Erythroblast (primary cell): ENCODE measurements at regions not wholly inside any gene's neighbourhood (a gene's known extent, or its start where the extent isn't known, plus 50 kb on each side); places are given as distances from the start of the nearest gene placed in this dataset.

Experiments used
- DNase-seq, 2 experiments: peaks; one replicate each; lab custom pipeline; 2025; lab: John Stamatoyannopoulos, UW
- GATA1 ChIP-seq: IDR thresholded peaks from 2 replicates; pipeline ENCODE4 v1.6.1; 2011; ENCODE audit warnings: low read depth, mild to moderate bottlenecking, control low read depth, low read length, moderate library complexity
- POLR2A ChIP-seq: IDR thresholded peaks from 2 replicates; pipeline ENCODE4 v1.6.1; 2011; ENCODE audit warnings: mild to moderate bottlenecking, low read length

DNA sequence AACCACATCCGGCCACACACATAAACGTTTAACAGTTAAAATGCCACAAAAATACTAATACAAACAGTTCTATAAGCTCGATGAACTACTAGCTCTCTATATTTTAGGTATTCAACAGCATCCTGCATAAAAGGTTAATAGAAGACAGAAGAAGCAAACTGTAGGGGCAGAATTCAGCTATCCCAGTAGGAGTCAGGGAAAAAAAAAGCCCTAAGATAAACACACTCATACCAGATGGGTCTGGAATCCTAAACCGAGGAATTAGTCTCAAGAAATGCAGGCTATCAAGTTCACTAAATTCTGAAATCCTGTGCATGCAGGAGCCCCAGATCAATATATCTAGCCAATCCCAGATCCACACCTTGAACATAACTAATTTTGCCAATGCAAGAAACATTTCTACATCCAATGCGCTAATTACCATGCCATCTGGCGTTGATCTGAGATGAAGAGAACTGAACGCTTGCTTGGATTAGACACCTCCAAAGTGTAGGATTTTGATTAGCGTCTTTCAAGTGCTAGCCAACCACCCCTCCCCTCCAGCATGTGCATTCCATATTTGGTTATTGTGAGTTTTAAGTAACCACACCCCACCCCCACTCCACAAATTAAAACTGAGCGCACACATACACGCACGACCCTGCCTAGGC lies 512.2 kb upstream of the INTU start:
- TF ChIP-seq POLR2A (no peak), GATA1 (no peak)
- no peak for DNase-seq

DNA sequence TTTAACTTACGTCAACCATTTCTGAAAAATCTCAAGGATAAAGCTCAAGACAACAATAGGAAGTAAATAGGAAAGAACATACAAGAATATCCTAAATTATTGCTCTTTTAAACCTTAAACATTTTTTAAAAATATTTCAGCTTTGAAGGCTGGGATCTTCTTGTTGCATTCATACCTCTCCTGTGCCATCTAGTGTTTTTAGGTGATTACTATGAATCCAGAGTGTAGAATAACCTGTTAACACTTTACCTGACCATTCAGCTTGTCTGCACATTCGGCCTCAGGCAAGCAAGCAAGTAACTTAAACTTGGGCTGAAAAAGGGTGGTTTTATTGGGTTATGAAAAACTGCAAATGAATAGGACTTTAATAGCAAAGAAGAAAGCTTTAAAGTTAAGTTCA lies 507.8 kb upstream of the INTU start:
- no peak for DNase-seq
- TF ChIP-seq POLR2A (no peak), GATA1 (no peak)

DNA sequence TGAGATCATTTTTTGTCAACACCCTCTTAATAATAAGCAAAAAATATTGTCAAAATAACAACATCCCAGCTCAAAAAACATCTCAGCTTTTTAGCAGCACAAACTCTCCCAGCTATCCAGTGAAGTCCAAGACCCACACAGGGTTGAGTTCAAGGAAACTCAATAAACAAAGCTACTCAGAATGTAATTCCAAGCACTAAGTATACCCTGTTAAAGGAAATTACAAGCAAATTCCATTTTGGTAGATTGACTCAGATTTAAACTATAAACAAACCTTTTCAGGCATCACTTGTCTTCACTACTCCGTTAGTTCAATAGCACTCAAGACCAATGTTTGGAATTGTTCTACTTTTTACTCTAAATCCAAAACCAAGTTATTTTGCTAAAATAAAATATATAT lies 506.0 kb upstream of the INTU start:
- TF ChIP-seq GATA1: no peak
- no peak for TF ChIP-seq POLR2A
- DNase-seq: no peak

DNA sequence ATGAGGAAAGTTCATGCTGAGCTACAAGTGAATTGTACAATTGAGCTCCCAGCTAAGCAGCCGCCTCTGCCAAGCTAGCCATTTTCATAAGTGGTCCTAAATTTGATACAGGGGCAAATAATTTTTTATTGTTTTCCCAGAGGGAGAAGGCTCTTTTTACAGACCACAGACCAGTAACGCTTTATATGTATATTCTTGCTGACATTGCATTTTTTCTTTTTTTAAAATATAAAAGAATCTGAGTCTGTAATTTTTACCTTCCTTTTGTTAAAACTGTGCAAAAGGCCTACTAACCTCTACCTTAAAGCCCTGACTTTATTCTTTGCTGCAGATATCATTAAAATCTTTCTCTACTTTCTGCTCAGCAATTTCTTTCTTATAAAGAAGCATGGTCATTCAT lies 501.2 kb upstream of the INTU start:
- DNase-seq: no peak
- TF ChIP-seq GATA1: no peak
- TF ChIP-seq POLR2A: no peak

DNA sequence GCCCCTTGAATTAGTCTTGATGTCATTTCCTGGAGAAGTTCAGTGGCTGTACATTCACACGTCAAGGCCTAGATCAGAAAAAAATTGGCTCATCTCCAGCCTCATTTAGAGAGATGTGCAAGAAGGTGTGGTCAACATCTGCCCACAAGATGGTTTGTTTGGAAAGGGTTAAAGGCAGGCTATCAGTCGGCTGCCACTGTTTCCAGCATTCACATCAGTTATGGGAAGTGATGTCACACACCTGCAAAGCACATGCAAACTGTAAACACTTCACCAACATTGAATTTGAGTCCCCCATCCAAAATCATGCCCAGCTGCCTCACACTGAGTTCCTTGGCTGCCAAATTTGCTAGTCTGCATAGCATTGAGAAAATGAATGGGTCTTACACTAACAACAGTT lies 498.3 kb upstream of the INTU start:
- TF ChIP-seq GATA1: no peak
- TF ChIP-seq POLR2A: no peak
- DNase-seq: no peak

DNA sequence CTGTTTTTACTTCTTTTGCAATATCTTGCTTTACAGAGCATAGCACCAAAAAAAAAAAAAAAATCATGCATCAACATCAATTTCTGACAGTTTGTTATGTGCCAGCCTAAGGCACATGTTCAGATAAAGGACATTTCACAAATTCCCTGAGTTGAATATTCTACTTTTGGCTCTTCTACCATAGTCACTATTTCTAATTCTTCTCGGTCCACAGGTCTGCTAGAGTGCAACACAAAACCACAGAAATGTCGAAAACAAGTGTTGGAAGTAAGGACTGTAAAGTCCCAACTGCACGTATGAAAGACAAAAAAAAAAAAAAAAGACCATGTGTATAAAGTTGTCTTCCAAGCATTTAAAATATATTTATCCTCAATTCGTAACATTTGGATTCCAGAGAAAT lies 494.2 kb upstream of the INTU start:
- no peak for DNase-seq
- TF ChIP-seq GATA1 (no peak), POLR2A (no peak)

DNA sequence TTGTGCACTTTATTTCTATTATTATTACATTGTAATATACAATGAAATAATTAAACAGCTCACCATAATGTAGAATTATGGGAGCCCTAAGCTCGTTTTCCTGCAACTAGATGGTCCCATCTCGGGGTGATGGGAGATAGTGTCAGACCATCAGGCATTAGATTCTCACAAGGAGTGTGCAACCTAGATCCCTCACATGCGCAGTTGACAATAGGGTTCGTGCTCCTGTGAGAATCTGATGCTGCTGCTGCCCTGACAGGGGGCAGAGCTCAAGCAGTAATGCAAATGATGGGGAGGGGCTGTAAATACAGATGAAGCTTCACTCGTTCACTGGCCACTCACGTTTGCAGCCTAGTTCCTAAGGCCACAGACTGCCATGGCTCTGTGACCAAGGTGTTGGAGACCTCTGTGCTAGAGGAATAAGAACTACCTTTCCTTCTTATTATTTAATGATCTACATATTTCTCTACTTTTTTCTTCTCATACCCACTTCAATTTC lies 492.9 kb upstream of the INTU start:
- DNase-seq: no peak
- TF ChIP-seq POLR2A: no peak
- TF ChIP-seq GATA1: no peak

DNA sequence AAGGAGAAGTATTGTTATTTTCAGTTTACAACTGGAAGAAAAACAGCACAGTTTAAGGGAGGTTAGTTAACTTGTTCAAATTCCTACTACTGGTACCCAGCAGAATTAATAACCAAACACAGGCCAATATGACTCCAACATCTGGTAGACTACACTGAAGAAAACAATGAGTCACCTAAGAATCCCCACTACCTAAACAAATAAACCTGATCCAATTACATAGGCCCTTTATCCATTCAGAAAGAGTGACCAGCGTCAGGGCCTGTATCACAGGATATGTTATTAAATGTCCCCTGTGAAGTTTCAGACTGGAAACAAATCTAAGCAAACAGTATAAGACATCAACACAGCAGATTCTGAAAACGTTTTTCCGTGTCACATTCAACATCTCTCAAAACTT lies 492.5 kb upstream of the INTU start:
- no peak for DNase-seq
- TF ChIP-seq GATA1: no peak
- TF ChIP-seq POLR2A: no peak

DNA sequence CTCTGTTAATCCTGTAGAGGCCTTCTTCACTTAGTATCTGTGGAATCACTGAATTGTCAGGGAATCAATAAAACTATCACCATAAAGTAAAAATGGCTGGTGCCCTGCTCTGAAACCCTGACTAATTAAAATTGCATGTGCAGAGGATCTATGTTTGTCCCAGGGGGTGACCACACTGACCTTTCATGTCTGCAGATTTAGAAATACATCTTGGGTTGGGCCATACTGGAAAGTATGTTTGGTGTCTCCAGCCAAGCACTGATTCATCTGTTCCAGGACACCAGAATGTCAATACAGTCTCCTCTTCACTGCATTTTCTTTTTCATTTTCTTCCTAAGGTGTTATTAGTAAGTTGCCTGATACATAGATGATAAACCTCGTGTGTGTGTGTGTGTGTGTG lies 490.9 kb upstream of the INTU start:
- no peak for DNase-seq
- TF ChIP-seq POLR2A: no peak

DNA sequence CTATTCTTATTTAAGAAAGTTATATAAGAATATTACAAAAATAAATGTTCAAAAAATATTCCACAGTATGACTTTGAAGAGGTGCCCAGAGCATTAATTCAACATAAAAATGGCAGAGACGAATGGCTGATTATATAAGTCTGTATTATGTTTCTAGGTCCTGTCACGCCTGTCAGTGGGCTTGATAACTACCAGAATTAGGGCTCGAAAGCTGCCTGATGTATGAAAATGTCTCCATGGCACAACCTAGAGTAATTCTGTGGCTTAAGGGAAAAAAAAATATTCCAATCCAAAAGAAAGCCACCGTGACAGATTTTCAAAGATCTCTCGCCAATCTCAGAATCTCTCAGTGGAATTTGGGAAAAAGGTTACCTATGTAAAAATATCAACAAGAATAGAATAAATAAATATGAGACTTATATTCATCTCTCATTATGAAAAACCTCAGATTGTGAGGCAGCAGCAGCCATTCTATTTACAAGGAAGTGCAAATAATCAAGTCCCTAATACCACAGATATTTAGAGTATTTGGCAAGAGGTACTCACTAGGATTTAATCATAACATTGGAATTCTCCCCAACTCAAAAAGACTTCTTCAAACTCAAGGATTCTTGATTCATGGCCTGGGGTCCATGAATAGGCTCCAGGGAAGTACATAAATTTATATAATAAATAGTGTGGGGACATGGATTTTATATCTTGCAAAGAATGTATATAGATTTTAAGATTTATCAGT lies 489.1 kb upstream of the INTU start:
- no peak for DNase-seq
- TF ChIP-seq GATA1 (no peak), POLR2A (no peak)

DNA sequence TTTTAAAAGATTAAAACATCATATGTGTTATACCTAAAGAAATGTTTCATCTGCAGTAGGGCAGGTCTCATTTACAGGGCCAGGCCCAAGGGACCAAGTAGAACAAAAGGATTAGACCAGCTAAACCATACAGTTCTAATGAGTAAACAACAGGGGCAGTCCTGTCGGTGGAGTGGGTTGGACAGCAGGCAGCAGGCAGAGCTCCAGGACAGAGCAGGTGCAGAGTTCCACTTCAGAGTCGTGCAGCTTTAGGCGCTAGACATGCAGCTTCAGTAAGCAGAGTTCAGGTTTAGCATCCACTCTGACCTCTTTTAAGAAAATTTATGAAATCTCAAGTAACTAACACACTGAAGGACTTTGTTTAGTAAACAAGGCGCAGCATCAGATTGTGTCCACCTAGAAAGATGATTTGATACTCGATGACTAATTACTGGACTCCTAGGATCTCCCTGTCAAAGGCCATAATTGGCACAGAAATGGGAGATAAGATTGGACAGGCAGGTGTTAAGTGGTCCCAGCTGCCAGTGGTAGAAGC lies 487.7 kb upstream of the INTU start:
- TF ChIP-seq POLR2A: no peak
- no peak for TF ChIP-seq GATA1
- no peak for DNase-seq

DNA sequence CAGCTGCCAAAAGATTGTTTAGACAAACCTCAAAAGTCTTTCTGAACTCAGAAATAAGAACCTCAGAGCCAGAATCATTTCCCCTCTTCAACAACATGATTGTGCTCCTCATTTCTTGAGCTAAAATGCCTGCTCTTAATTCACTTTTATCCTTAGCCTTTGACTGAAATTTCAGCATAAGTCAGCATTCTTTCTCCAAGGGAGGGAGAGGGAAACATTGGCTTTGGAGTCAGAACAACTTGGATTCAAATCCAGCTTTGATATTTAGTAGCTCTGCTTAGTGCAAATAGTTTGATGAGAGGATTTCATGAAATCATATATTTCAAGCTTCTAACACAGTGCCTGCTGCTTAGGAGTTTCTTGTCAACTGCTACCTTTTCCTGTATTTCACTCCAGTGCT lies 484.6 kb upstream of the INTU start:
- TF ChIP-seq GATA1 (no peak), POLR2A (no peak)
- no peak for DNase-seq

DNA sequence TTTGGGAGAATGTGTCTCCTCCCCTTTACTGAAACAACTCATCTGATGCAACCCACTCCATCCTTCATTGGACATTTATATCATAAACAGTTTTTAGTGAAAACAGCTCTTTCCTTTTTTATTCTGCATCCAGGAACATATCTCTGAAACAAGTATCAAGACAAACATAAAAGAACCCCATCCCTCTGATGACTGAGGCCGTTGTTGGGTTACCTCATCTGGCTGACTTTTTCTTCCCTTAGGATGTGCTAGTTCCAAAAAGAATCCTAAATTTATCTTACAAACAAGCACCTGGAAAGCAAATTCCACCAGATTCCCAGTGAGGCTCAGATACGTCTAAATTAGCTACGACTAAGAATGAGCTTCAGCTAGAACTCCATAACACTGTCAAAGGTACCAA lies 483.7 kb upstream of the INTU start:
- DNase-seq: no peak
- TF ChIP-seq POLR2A (no peak), GATA1 (no peak)

DNA sequence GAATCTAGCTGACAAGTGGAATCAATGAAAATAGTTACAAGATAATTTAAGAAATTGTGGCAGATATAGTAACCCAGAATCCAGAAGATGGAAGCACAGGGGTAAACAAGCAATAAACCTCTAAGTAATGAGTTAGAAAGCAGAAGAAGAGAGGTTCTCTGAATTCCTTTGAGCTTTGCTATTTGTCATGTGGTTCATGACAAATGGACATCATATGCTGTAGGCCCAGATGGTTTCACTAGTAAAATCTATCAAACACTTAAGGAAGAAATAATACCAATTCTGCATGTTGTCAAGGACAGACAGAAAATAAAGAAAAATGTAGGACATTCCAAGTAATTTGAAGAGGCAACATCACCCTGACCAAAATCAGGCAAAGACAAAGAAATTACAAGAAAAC lies 480.8 kb upstream of the INTU start:
- DNase-seq: no peak
- no peak for TF ChIP-seq GATA1
- TF ChIP-seq POLR2A: no peak
